GM12878 (cell line): ENCODE measurements at regions not wholly inside any gene's neighbourhood (a gene's known extent, or its start where the extent isn't known, plus 50 kb on each side); places are given as distances from the start of the nearest gene placed in this dataset.

Experiments
- ATF7 ChIP-seq: fragments of 450-650 bp; IDR thresholded peaks from 2 replicates; pipeline ENCODE4 v1.6.1; 2016; ENCODE audit warnings: low read depth, mild to moderate bottlenecking
- CHD1 ChIP-seq: IDR thresholded peaks from 2 replicates; pipeline ENCODE4 v1.6.1; 2012; ENCODE audit warnings: low read depth, low read length, improper control_type of control experiment
- CREM ChIP-seq: IDR thresholded peaks from 2 replicates; pipeline ENCODE4 v1.6.1; 2014; ENCODE audit warnings: antibody characterized with exemption, low read depth
- CTCF ChIP-seq, 3 experiments: IDR thresholded peaks in 2 of 3; conservative IDR thresholded peaks in 1 of 3; 2 replicates each; pipeline ENCODE4 v1.5.1; 2011; ENCODE audit warnings: low read depth in 3 of 3, low read length in 3 of 3, mild to moderate bottlenecking in 3 of 3, control low read depth in 2 of 3, moderate library complexity in 2 of 3, inconsistent platforms in 1 of 3, mixed read lengths in 1 of 3; ENCODE audit not compliant: control insufficient read depth in 2 of 3, insufficient read depth in 1 of 3; ENCODE audit errors: extremely low read depth in 1 of 3
- IKZF1 ChIP-seq: fragments of 450-650 bp; conservative IDR thresholded peaks from 2 replicates; pipeline ENCODE4 v1.6.1; 2017; ENCODE audit warnings: antibody characterized with exemption, mild to moderate bottlenecking
- JUNB ChIP-seq: IDR thresholded peaks from 2 replicates; pipeline ENCODE4 v1.6.1; 2016; ENCODE audit warnings: antibody characterized with exemption, mild to moderate bottlenecking
- MEF2B ChIP-seq: fragments of 450-650 bp; IDR thresholded peaks from 2 replicates; pipeline ENCODE4 v1.6.1; 2018; ENCODE audit warnings: mild to moderate bottlenecking, moderate library complexity; ENCODE audit not compliant: partially characterized antibody, poor library complexity, severe bottlenecking
- MTA3 ChIP-seq: IDR thresholded peaks from 2 replicates; pipeline ENCODE4 v1.6.1; 2012; ENCODE audit warnings: low read length, inconsistent platforms, borderline replicate concordance
- MXI1 ChIP-seq: fragments of 150-350 bp; IDR thresholded peaks from 2 replicates; pipeline ENCODE4 v1.6.1; 2011; ENCODE audit warnings: low read depth, mild to moderate bottlenecking, inconsistent platforms, low read length, improper control_type of control experiment
- POLR2AphosphoS5 ChIP-seq: IDR thresholded peaks from 2 replicates; pipeline ENCODE4 v1.6.1; 2011; ENCODE audit warnings: mild to moderate bottlenecking, low read length, inconsistent platforms
- ZNF24 ChIP-seq: fragments of 450-650 bp; IDR thresholded peaks from 2 replicates; pipeline ENCODE4 v1.6.1; 2017; ENCODE audit warnings: antibody characterized with exemption, mild to moderate bottlenecking

- TF ChIP-seq JUNB: no peak
- TF ChIP-seq CTCF (IDR thresholded peaks at IDR 0.05 in 2 of 3, conservative IDR thresholded peaks at IDR 0.05 in 1 of 3; ENCODE audit: control insufficient read depth in 2 of 3, extremely low read depth in 1 of 3, insufficient read depth in 1 of 3, low read depth in 3 of 3, low read length in 3 of 3): no peak
- TF ChIP-seq MTA3: no peak
- no peak for TF ChIP-seq CHD1
- no peak for TF ChIP-seq POLR2AphosphoS5
- no peak for TF ChIP-seq MEF2B
- TF ChIP-seq ATF7: no peak
- TF ChIP-seq ZNF24: no peak
- no peak for TF ChIP-seq CREM
- no peak for TF ChIP-seq IKZF1
- no peak for TF ChIP-seq MXI1
These were observed 50.7 kb upstream of the ENPP4 start for GRCh38 chr6:46079061-46079460.
